ENCODE measurements at regions not wholly inside any gene's neighbourhood (a gene's known extent, or its start where the extent isn't known, plus 50 kb on each side); places are given as distances from the start of the nearest gene placed in this dataset.

- in situ Hi-C loops (cut with HindIII; ENCODE audit: low pct_ligation_motif_present, low sequenced_read_pairs) = no loop called here
- Histone ChIP-seq H3K27me3 (replicated peaks) (no peaks in the 10 kb centered on the region), H3K27ac (no peak overlapping the region), H3K36me3 (replicated peaks) (no peaks in the 10 kb centered on the region), H3K4me3 (ENCODE audit: low read depth, low read length) (no peak overlapping the region)
- no peak for DNase-seq
- no peak for TF ChIP-seq CTCF (IDR thresholded peaks at IDR 0.05; ENCODE audit: low read depth, low read length, missing control alignments)
These were observed 268.3 kb downstream of the CD109 start for GRCh38 chr6:73964241-73964854.

- no peak overlapping the region for H3K4me3 ChIP-seq (ENCODE audit: low read depth, low read length)
- in situ Hi-C loops (cut with HindIII; ENCODE audit: low pct_ligation_motif_present, low sequenced_read_pairs) = no loop called here
These were observed 266.9 kb downstream of the CD109 start for GRCh38 chr6:73962884-73963283.

GRCh38 chr6:73956305-73956704 is 260.3 kb downstream of the CD109 start:
- Histone ChIP-seq H3K27ac (no peak overlapping the region), H3K36me3 (replicated peaks) (no peaks in the 10 kb centered on the region), H3K27me3 (replicated peaks) (no peaks in the 10 kb centered on the region), H3K4me3 (ENCODE audit: low read depth, low read length) (no peak overlapping the region)
- no peak for TF ChIP-seq CTCF (IDR thresholded peaks at IDR 0.05; ENCODE audit: low read depth, low read length, missing control alignments)
- in situ Hi-C loops (cut with HindIII; ENCODE audit: low pct_ligation_motif_present, low sequenced_read_pairs) = no loop called here
- DNase-seq = no peak

More at GRCh38 chr6:73962884-73963283, 266.9 kb downstream of the CD109 start:
- no peak for TF ChIP-seq CTCF (IDR thresholded peaks at IDR 0.05; ENCODE audit: low read depth, low read length, missing control alignments)
- H3K27me3 ChIP-seq (replicated peaks) = no peaks in the 10 kb centered on the region
- DNase-seq = no peak
- no peaks in the 10 kb centered on the region for H3K36me3 ChIP-seq (replicated peaks)
- no peak overlapping the region for H3K27ac ChIP-seq

GRCh38 chr6:73955800-73956199 is 259.8 kb downstream of the CD109 start:
- TF ChIP-seq CTCF (IDR thresholded peaks at IDR 0.05; ENCODE audit: low read depth, low read length, missing control alignments) = no peak
- no peak for DNase-seq
- Histone ChIP-seq H3K36me3 (replicated peaks) (no peaks in the 10 kb centered on the region), H3K4me3 (ENCODE audit: low read depth, low read length) (no peak overlapping the region), H3K27me3 (replicated peaks) (no peaks in the 10 kb centered on the region), H3K27ac (no peak overlapping the region)
- in situ Hi-C loops (cut with HindIII; ENCODE audit: low pct_ligation_motif_present, low sequenced_read_pairs) = no loop called here

- Histone ChIP-seq H3K27ac (no peak overlapping the region), H3K4me3 (ENCODE audit: low read depth, low read length) (no peak overlapping the region), H3K27me3 (replicated peaks) (no peaks in the 10 kb centered on the region), H3K36me3 (replicated peaks) (no peaks in the 10 kb centered on the region)
- DNase-seq = no peak
- in situ Hi-C loops (cut with HindIII; ENCODE audit: low pct_ligation_motif_present, low sequenced_read_pairs) = no loop called here
- no peak for TF ChIP-seq CTCF (IDR thresholded peaks at IDR 0.05; ENCODE audit: low read depth, low read length, missing control alignments)
These were observed 258.9 kb downstream of the CD109 start for GRCh38 chr6:73954881-73955280.

GRCh38 chr6:73951183-73951582 is 255.2 kb downstream of the CD109 start:
- TF ChIP-seq CTCF (IDR thresholded peaks at IDR 0.05; ENCODE audit: low read depth, low read length, missing control alignments) = no peak
- Histone ChIP-seq H3K27ac (no peak overlapping the region), H3K36me3 (replicated peaks) (no peaks in the 10 kb centered on the region), H3K4me3 (ENCODE audit: low read depth, low read length) (no peak overlapping the region), H3K27me3 (replicated peaks) (no peaks in the 10 kb centered on the region)
- no peak for DNase-seq
- in situ Hi-C loops (cut with HindIII; ENCODE audit: low pct_ligation_motif_present, low sequenced_read_pairs) = no loop called here
